ENCODE measurements at regions not wholly inside any gene's neighbourhood (a gene's known extent, or its start where the extent isn't known, plus 50 kb on each side); places are given as distances from the start of the nearest gene placed in this dataset.

DNA sequence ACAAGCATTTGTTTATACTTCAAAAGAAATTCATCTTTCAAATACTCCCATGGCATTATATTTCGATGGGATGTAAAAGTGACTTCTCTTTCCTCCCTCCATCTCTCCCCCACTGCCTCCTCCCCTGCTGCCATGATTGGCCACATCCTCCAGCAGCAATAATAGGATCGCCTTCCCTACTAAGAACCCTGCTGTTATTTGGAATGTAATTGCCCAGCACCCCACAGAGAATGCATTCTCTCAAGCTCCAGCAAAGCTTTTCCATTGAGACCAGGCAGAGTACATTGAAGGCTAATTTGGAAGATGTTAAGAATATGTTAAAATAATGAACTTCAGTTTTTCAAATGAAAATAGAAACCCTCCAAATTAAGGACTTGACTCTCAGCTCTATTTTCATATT lies 375.4 kb upstream of the ACVR2A start:
- H3K36me3 ChIP-seq (ENCODE audit: low read depth), result no peaks in the 10 kb centered on the region
- H3K9me3 ChIP-seq (ENCODE audit: severe bottlenecking), result no peaks in the 10 kb centered on the region
- H3K27ac ChIP-seq (ENCODE audit: poor library complexity, severe bottlenecking), result no peak overlapping the region
- no peak for DNase-seq (ENCODE audit: low spot score)
- no peaks in the 10 kb centered on the region for H3K27me3 ChIP-seq (ENCODE audit: insufficient read depth, poor library complexity, severe bottlenecking)
- H3K4me1 ChIP-seq (ENCODE audit: insufficient read depth, poor library complexity, severe bottlenecking), result no peaks in the 10 kb centered on the region
- TF ChIP-seq, protein P1, sequence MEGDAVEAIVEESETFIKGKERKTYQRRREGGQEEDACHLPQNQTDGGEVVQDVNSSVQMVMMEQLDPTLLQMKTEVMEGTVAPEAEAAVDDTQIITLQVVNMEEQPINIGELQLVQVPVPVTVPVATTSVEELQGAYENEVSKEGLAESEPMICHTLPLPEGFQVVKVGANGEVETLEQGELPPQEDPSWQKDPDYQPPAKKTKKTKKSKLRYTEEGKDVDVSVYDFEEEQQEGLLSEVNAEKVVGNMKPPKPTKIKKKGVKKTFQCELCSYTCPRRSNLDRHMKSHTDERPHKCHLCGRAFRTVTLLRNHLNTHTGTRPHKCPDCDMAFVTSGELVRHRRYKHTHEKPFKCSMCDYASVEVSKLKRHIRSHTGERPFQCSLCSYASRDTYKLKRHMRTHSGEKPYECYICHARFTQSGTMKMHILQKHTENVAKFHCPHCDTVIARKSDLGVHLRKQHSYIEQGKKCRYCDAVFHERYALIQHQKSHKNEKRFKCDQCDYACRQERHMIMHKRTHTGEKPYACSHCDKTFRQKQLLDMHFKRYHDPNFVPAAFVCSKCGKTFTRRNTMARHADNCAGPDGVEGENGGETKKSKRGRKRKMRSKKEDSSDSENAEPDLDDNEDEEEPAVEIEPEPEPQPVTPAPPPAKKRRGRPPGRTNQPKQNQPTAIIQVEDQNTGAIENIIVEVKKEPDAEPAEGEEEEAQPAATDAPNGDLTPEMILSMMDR (IDR thresholded peaks at IDR 0.05; ENCODE audit: poor library complexity, severe bottlenecking), result no peak
- no peak for ATAC-seq (ENCODE audit: low read depth)
- no peak overlapping the region for H3K4me3 ChIP-seq (ENCODE audit: severe bottlenecking)

DNA sequence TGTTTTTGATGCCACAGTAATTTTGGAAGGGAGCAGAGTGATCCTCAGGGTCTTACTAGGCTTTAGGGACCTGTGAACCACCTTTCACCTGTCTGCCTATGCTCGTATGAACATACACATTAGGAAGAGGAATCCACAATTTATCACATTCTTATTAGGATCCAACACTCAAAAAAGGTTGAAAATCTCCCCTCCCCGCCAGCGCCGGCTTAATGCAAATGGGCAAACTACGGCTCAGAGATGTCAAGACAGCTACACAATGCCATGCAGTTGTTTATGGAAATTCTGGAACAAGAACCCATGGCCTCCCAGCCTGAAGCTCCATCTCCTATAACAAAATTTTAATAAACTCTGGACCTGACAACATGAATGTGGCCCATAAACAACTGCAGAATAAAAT lies 375.9 kb upstream of the ACVR2A start:
- Histone ChIP-seq H3K4me1 (ENCODE audit: insufficient read depth, poor library complexity, severe bottlenecking) (no peaks in the 10 kb centered on the region), H3K27ac (ENCODE audit: poor library complexity, severe bottlenecking) (no peak overlapping the region), H3K36me3 (ENCODE audit: low read depth) (no peaks in the 10 kb centered on the region), H3K4me3 (ENCODE audit: severe bottlenecking) (no peak overlapping the region), H3K9me3 (ENCODE audit: severe bottlenecking) (no peaks in the 10 kb centered on the region), H3K27me3 (ENCODE audit: insufficient read depth, poor library complexity, severe bottlenecking) (no peaks in the 10 kb centered on the region)
- no peak for DNase-seq (ENCODE audit: low spot score)
- TF ChIP-seq, protein P1 (IDR thresholded peaks at IDR 0.05; ENCODE audit: poor library complexity, severe bottlenecking), result no peak
- no peak for ATAC-seq (ENCODE audit: low read depth)

DNA sequence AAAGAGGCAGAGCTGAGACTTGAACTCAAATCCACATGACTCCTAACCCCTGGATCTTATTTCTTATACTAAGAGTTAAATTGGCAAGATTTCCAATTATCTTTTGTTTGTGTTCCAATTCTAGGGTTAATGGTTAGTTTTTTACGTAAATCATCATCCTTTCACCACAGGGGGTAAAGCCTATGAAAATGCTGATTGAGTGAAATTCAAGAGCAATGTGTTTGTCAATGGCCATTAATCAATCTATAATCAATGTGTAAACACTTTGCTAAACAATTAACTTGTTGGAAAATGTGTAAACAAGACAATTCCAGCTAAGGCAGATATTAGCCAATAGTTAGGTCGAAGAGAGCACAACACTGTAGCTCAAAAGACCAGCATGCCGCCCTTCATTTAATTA lies 376.5 kb upstream of the ACVR2A start:
- DNase-seq (ENCODE audit: low spot score) (no peak), ATAC-seq (ENCODE audit: low read depth) (no peak)
- Histone ChIP-seq H3K27ac (ENCODE audit: poor library complexity, severe bottlenecking) (no peak overlapping the region), H3K4me3 (ENCODE audit: severe bottlenecking) (no peak overlapping the region), H3K9me3 (ENCODE audit: severe bottlenecking) (no peaks in the 10 kb centered on the region), H3K36me3 (ENCODE audit: low read depth) (no peaks in the 10 kb centered on the region), H3K4me1 (ENCODE audit: insufficient read depth, poor library complexity, severe bottlenecking) (no peaks in the 10 kb centered on the region), H3K27me3 (ENCODE audit: insufficient read depth, poor library complexity, severe bottlenecking) (no peaks in the 10 kb centered on the region)
- TF ChIP-seq, protein P1 (IDR thresholded peaks at IDR 0.05; ENCODE audit: poor library complexity, severe bottlenecking), result no peak

DNA sequence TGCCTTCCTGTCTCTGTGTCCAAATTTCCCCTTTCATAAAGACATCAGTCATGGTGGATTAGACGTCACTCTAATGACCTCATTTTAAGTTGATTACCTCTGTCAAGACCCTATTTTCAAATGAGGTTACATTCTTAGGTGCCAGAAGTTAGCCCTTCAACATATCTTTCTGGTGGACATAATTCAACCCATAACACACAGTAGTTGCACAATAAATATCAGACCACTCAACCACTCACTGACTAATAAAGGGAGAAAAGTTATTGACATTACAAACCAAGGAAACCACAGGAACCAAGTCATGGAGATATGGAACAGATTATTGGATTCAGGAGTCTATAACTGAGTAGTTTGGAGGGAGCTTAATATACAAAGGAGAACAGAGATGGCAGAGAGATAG lies 377.4 kb upstream of the ACVR2A start:
- Histone ChIP-seq H3K36me3 (ENCODE audit: low read depth) (no peaks in the 10 kb centered on the region), H3K9me3 (ENCODE audit: severe bottlenecking) (no peaks in the 10 kb centered on the region), H3K4me1 (ENCODE audit: insufficient read depth, poor library complexity, severe bottlenecking) (no peaks in the 10 kb centered on the region), H3K4me3 (ENCODE audit: severe bottlenecking) (no peak overlapping the region), H3K27ac (ENCODE audit: poor library complexity, severe bottlenecking) (no peak overlapping the region), H3K27me3 (ENCODE audit: insufficient read depth, poor library complexity, severe bottlenecking) (no peaks in the 10 kb centered on the region)
- no peak for ATAC-seq (ENCODE audit: low read depth)
- TF ChIP-seq, protein P1 (IDR thresholded peaks at IDR 0.05; ENCODE audit: poor library complexity, severe bottlenecking), result no peak
- DNase-seq (ENCODE audit: low spot score), result no peak

DNA sequence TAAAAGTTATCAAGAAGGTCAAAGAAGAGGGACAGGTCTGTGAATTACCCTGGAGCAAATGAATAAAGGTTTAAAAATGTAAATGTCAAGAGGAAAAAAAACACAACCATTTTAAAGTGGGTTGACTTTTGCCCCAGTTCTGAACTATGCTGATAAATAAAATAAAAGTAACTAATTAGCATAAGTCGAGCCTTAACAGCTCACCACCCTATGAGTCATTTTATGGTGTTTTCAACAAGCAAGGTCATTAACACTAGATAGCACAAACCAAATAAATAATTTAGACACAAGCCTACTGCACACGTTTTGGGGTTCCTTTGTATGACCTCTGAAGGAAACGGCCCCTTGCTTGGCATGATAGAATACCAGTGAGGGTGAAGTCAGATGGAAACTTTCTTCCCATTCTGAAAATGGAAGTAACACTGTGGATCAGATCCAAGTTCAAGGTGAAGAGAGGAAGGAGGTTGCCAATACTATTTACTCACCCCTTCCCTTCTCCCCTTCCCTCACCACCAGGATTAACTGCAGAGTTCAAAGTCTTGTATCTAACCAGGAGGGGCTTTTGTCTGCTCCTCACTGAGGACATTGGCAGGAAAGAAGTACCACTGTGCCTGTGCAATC lies 380.0 kb upstream of the ACVR2A start:
- no peak for DNase-seq (ENCODE audit: low spot score)
- ATAC-seq (ENCODE audit: low read depth), result no peak
- Histone ChIP-seq H3K4me3 (ENCODE audit: severe bottlenecking) (no peak overlapping the region), H3K4me1 (ENCODE audit: insufficient read depth, poor library complexity, severe bottlenecking) (no peaks in the 10 kb centered on the region), H3K27ac (ENCODE audit: poor library complexity, severe bottlenecking) (no peak overlapping the region), H3K36me3 (ENCODE audit: low read depth) (no peaks in the 10 kb centered on the region), H3K9me3 (ENCODE audit: severe bottlenecking) (no peaks in the 10 kb centered on the region), H3K27me3 (ENCODE audit: insufficient read depth, poor library complexity, severe bottlenecking) (no peaks in the 10 kb centered on the region)
- TF ChIP-seq, protein P1 (IDR thresholded peaks at IDR 0.05; ENCODE audit: poor library complexity, severe bottlenecking), result no peak

Measured in RWPE2 (cell line).